Liver (tissue), 8 donors: ENCODE measurements at regions not wholly inside any gene's neighbourhood (a gene's known extent, or its start where the extent isn't known, plus 50 kb on each side); places are given as distances from the start of the nearest gene placed in this dataset.

Experiments
- DNase-seq: peaks from one replicate; pipeline ENCODE4 v3.0.0-alpha.2; 2017; ENCODE audit warnings: low spot score
- H3K27ac ChIP-seq, 2 donors: one replicate each; pipeline ENCODE4 v1.7.0; 2013; ENCODE audit warnings: inconsistent platforms in 2 of 2, low read length in 2 of 2, control low read depth in 1 of 2, low read depth in 1 of 2, mild to moderate bottlenecking in 1 of 2
- H3K27me3 ChIP-seq, 4 donors: one replicate each; pipeline versions ENCODE4 v1.6.1 to v1.7.0; 2013; ENCODE audit warnings: low read length in 3 of 4, inconsistent platforms in 1 of 4, mild to moderate bottlenecking in 1 of 4, moderate library complexity in 1 of 4; ENCODE audit not compliant: control insufficient read depth in 4 of 4, insufficient read depth in 4 of 4
- H3K36me3 ChIP-seq, 4 donors: one replicate each; pipeline versions ENCODE4 v1.6.1 to v1.7.0; 2013; ENCODE audit warnings: low read length in 3 of 4, mild to moderate bottlenecking in 3 of 4, low read depth in 1 of 4, moderate library complexity in 1 of 4; ENCODE audit not compliant: control insufficient read depth in 4 of 4, insufficient read depth in 3 of 4
- H3K4me1 ChIP-seq, 4 donors: one replicate each; pipeline versions ENCODE4 v1.6.1 to v1.7.0; 2013; ENCODE audit warnings: low read length in 3 of 4, mild to moderate bottlenecking in 3 of 4, moderate library complexity in 1 of 4; ENCODE audit not compliant: control insufficient read depth in 4 of 4, insufficient read depth in 4 of 4
- H3K4me3 ChIP-seq, 3 donors: one replicate each; pipeline versions ENCODE4 v1.6.1 to v1.7.0; 2013; ENCODE audit warnings: low read length in 3 of 3, control low read depth in 1 of 3, low read depth in 1 of 3, mild to moderate bottlenecking in 1 of 3
- H3K9ac ChIP-seq, 2 donors: one replicate each; pipeline ENCODE4 v1.7.0; 2013; ENCODE audit warnings: low read length in 2 of 2, mild to moderate bottlenecking in 2 of 2, moderate library complexity in 2 of 2, control low read depth in 1 of 2, low read depth in 1 of 2
- H3K9me3 ChIP-seq, 4 donors: one replicate each; pipeline versions ENCODE4 v1.6.1 to v1.7.0; 2013; ENCODE audit warnings: low read length in 3 of 4; ENCODE audit not compliant: control insufficient read depth in 4 of 4
- ATF3 ChIP-seq: IDR thresholded peaks from 2 replicates; pipeline ENCODE4 v1.6.1; 2016; ENCODE audit warnings: antibody characterized with exemption
- FOXA2 ChIP-seq: IDR thresholded peaks from 2 replicates; pipeline ENCODE4 v1.6.1; 2016; ENCODE audit warnings: antibody characterized with exemption
- GABPA ChIP-seq, 2 donors: IDR thresholded peaks in 1 of 2; conservative IDR thresholded peaks in 1 of 2; 2 replicates each; pipeline ENCODE4 v1.6.1; 2016; ENCODE audit warnings: antibody characterized with exemption in 2 of 2, mild to moderate bottlenecking in 1 of 2, moderate library complexity in 1 of 2
- HNF4A ChIP-seq, 2 donors: conservative IDR thresholded peaks; 2 replicates each; pipeline ENCODE4 v1.6.1; 2016; ENCODE audit warnings: antibody characterized with exemption in 2 of 2, mild to moderate bottlenecking in 2 of 2
- HNF4G ChIP-seq: IDR thresholded peaks from 2 replicates; pipeline ENCODE4 v1.6.1; 2016; ENCODE audit warnings: antibody characterized with exemption
- NR2F2 ChIP-seq: IDR thresholded peaks from 2 replicates; pipeline ENCODE4 v1.6.1; 2016; ENCODE audit warnings: antibody characterized with exemption
- RAD21 ChIP-seq, 2 donors: IDR thresholded peaks; 2 replicates each; pipeline ENCODE4 v1.6.1; 2016; ENCODE audit warnings: antibody characterized with exemption in 2 of 2, mild to moderate bottlenecking in 2 of 2
- REST ChIP-seq: IDR thresholded peaks from 2 replicates; pipeline ENCODE4 v1.6.1; 2016; ENCODE audit warnings: antibody characterized with exemption, mild to moderate bottlenecking
- SP1 ChIP-seq: IDR thresholded peaks from 2 replicates; pipeline ENCODE4 v1.6.1; 2018; ENCODE audit warnings: antibody characterized with exemption, mild to moderate bottlenecking
- TAF1 ChIP-seq: conservative IDR thresholded peaks from 2 replicates; pipeline ENCODE4 v1.6.1; 2016; ENCODE audit warnings: antibody characterized with exemption, mild to moderate bottlenecking
- ZBTB33 ChIP-seq: IDR thresholded peaks from 2 replicates; pipeline ENCODE4 v1.6.1; 2016; ENCODE audit warnings: antibody characterized with exemption
- WGBS: extraction: QIAGEN DNeasy Blood & Tissue Kit; methylation state at CpG from one replicate; pipeline ENCODE4 v1.1.7; 2013; 5-methylcytosine and 5-hydroxymethylcytosine counted together
- TF ChIP-seq, protein P1 (sequence below): IDR thresholded peaks from 2 replicates; pipeline ENCODE4 v1.6.1; 2016; ENCODE audit warnings: antibody characterized with exemption
- TF ChIP-seq, protein P2 (sequence below): fragments of 150-350 bp; IDR thresholded peaks from 2 replicates; pipeline ENCODE4 v1.5.1; 2017; ENCODE audit warnings: improper control_type of control experiment, low read depth, low read length; ENCODE audit not compliant: missing input control
- donor health status: healthy.
- donor health status: healthy.
- donor health status: healthy.
- donor health status: healthy.
- donor health status: healthy.

- TF ChIP-seq ZBTB33 (no peak), ATF3 (no peak), TAF1 (no peak), SP1 (no peak)
Observed at GRCh38 chr14:81855007-81855406, 321.4 kb upstream of the SEL1L start (continued).

DNA sequence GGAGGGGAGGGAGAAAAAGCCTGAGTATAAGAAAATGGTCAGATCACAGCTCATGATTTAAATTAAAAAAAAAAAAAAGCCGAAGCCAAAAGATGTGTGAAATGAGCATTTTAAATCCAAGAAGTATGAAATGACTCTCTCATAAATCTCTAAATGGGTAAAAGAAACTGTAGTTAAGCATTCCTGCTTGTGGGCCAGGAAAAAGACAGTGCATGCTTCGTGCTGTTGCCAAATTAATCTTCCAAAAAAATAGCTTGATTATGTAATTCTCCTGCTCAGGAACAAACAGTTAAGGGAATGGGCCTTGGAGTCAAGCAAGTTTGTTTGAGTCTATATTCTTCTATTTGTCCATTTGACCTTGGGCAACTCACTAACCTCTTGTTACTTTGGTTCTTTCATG lies 325.4 kb upstream of the SEL1L start:
- Histone ChIP-seq H3K9ac (no peak overlapping the region), H3K27ac (no peak overlapping the region), H3K36me3 (no peaks in the 10 kb centered on the region), H3K4me3 (no peak overlapping the region), H3K4me1 (no peaks in the 10 kb centered on the region), H3K27me3 (no peaks in the 10 kb centered on the region), H3K9me3 (peaks cover 8 to 20% (median 14%) of the 10 kb centered on the region in 4 donors)
- WGBS = 66% methylated on average over 2 of the region's 2 CpGs
- TF ChIP-seq ATF3 = no peak
- TF ChIP-seq, protein P1, sequence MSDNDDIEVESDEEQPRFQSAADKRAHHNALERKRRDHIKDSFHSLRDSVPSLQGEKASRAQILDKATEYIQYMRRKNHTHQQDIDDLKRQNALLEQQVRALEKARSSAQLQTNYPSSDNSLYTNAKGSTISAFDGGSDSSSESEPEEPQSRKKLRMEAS = no peak
- TF ChIP-seq NR2F2 = no peak
- no peak for TF ChIP-seq HNF4A (conservative IDR thresholded peaks at IDR 0.05)
- no peak for TF ChIP-seq ZBTB33
- TF ChIP-seq, protein P2, sequence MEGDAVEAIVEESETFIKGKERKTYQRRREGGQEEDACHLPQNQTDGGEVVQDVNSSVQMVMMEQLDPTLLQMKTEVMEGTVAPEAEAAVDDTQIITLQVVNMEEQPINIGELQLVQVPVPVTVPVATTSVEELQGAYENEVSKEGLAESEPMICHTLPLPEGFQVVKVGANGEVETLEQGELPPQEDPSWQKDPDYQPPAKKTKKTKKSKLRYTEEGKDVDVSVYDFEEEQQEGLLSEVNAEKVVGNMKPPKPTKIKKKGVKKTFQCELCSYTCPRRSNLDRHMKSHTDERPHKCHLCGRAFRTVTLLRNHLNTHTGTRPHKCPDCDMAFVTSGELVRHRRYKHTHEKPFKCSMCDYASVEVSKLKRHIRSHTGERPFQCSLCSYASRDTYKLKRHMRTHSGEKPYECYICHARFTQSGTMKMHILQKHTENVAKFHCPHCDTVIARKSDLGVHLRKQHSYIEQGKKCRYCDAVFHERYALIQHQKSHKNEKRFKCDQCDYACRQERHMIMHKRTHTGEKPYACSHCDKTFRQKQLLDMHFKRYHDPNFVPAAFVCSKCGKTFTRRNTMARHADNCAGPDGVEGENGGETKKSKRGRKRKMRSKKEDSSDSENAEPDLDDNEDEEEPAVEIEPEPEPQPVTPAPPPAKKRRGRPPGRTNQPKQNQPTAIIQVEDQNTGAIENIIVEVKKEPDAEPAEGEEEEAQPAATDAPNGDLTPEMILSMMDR = no peak
- no peak for TF ChIP-seq FOXA2
- no peak for TF ChIP-seq HNF4G
- TF ChIP-seq GABPA (IDR thresholded peaks at IDR 0.05 in 1 of 2, conservative IDR thresholded peaks at IDR 0.05 in 1 of 2) = no peak
- TF ChIP-seq REST = no peak
- TF ChIP-seq RAD21 (IDR thresholded peaks at IDR 0.05) = no peak
- no peak for DNase-seq
